ENCODE measurements at regions not wholly inside any gene's neighbourhood (a gene's known extent, or its start where the extent isn't known, plus 50 kb on each side); places are given as distances from the start of the nearest gene placed in this dataset.

DNA sequence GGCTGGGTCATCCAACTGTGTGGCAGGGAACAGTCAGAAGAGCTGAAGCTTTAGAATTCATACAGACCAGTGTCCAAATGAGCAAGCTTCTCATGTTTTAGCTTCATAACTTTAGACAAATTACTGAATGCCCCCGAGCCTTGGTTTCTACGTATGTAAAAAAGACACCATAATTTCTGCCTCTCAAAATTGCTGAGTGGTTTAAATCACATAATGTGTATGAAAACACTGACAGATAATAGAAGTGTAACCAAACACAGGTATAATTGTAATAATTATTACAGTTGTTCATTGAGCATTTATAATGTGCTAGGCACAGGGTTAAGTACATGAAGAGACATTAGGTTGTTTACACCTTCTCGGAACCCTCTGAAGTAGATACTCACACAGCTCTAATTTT lies 207.2 kb downstream of the IGSF11 start:
- TF ChIP-seq, protein P1, sequence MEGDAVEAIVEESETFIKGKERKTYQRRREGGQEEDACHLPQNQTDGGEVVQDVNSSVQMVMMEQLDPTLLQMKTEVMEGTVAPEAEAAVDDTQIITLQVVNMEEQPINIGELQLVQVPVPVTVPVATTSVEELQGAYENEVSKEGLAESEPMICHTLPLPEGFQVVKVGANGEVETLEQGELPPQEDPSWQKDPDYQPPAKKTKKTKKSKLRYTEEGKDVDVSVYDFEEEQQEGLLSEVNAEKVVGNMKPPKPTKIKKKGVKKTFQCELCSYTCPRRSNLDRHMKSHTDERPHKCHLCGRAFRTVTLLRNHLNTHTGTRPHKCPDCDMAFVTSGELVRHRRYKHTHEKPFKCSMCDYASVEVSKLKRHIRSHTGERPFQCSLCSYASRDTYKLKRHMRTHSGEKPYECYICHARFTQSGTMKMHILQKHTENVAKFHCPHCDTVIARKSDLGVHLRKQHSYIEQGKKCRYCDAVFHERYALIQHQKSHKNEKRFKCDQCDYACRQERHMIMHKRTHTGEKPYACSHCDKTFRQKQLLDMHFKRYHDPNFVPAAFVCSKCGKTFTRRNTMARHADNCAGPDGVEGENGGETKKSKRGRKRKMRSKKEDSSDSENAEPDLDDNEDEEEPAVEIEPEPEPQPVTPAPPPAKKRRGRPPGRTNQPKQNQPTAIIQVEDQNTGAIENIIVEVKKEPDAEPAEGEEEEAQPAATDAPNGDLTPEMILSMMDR (IDR thresholded peaks at IDR 0.05) = no peak
- no peak for TF ChIP-seq POLR2AphosphoS5 (IDR thresholded peaks at IDR 0.05)

All from prostate gland (tissue), 2 donors.